K562 (cell line): ENCODE measurements at regions not wholly inside any gene's neighbourhood (a gene's known extent, or its start where the extent isn't known, plus 50 kb on each side); places are given as distances from the start of the nearest gene placed in this dataset.

Source experiments
- ATAC-seq: fragments of 200-7000 bp; cut with Tn5 transposase; 3 replicates; pipeline ENCODE4 v1.9.1; 2020; ENCODE audit warnings: moderate library complexity
- BruUV-seq: library from RNA; stranded (reverse); fragments of 400-500 nt; replicated peaks from 2 replicates; lab custom pipeline; 2021; lab: Mats Ljungman, UMichigan
- CTCF ChIA-PET: fragments of 300-600 bp; formaldehyde crosslinking; extraction: SDS; loops from one replicate; lab custom pipeline; 2021; ENCODE audit warnings: low intra/inter-chr PET ratio; lab: Yijun Ruan, JAX
- POLR2A ChIA-PET: fragments of 300-600, 350-650 bp; sonication (Branson Sonifier 250); formaldehyde crosslinking; extraction: SDS; loops from one replicate; lab custom pipeline; 2021; ENCODE audit warnings: antibody characterized with exemption, inconsistent platforms; lab: Yijun Ruan, JAX
- DNase-seq, 4 experiments: peaks; one replicate each; pipeline versions ENCODE4 v3.0.0 to v3.0.0-alpha.2; 2011 to 2018; ENCODE audit warnings: low spot score in 3 of 4, mixed read lengths in 3 of 4; ENCODE audit errors: extremely low read depth in 1 of 4
- FAIRE-seq: peaks from 2 replicates; lab custom pipeline; 2011; peaks lifted over from hg19 to GRCh38; lab: Jason Lieb, UNC
- H2AFZ ChIP-seq: 2 replicates; pipeline ENCODE4 v1.6.0; 2011; ENCODE audit warnings: low read depth, low read length, control low read depth, inconsistent platforms
- H3K27ac ChIP-seq: fragments of 200-600 bp; 3 replicates; pipeline ENCODE4 v1.8.0; 2011; ENCODE audit warnings: low read depth, mild to moderate bottlenecking, control low read depth, inconsistent platforms, low read length, moderate library complexity, mixed read lengths; ENCODE audit errors: extremely low read depth
- H3K27me3 ChIP-seq, 2 experiments: fragments of 300-600 bp in 1 of 2; 2 replicates in 1 of 2; 3 replicates in 1 of 2; pipeline versions ENCODE4 v1.6.0 to v1.8.0; 2011; ENCODE audit warnings: inconsistent platforms in 2 of 2, low read length in 2 of 2, mild to moderate bottlenecking in 1 of 2, mixed read lengths in 1 of 2, moderate library complexity in 1 of 2; ENCODE audit not compliant: control insufficient read depth in 2 of 2, insufficient read depth in 2 of 2
- H3K36me3 ChIP-seq: fragments of 300-600 bp; 3 replicates; pipeline ENCODE4 v1.8.0; 2011; ENCODE audit warnings: mild to moderate bottlenecking, low read length, inconsistent platforms; ENCODE audit not compliant: control insufficient read depth, insufficient read depth
- H3K4me1 ChIP-seq, 2 experiments: fragments of 200-600 bp in 1 of 2; replicated peaks in 1 of 2; 2 replicates in 1 of 2; 3 replicates in 1 of 2; pipeline versions ENCODE4 v1.5.1 to v1.8.0; 2011; ENCODE audit warnings: inconsistent platforms in 2 of 2, low read length in 2 of 2, mild to moderate bottlenecking in 1 of 2, mixed read lengths in 1 of 2, moderate library complexity in 1 of 2; ENCODE audit not compliant: control insufficient read depth in 2 of 2, insufficient read depth in 2 of 2
- H3K4me2 ChIP-seq: 2 replicates; pipeline ENCODE4 v1.6.1; 2011; ENCODE audit warnings: low read length, control low read depth, inconsistent platforms, mixed read lengths; ENCODE audit not compliant: insufficient read depth
- H3K4me3 ChIP-seq: fragments of 200-600 bp; sonication (generic), shearing (Covaris generic); 2 replicates; pipeline ENCODE4 v1.5.1; 2016; ENCODE audit warnings: control low read depth, inconsistent platforms
- H3K79me2 ChIP-seq: fragments of 200-600 bp; 3 replicates; pipeline ENCODE4 v1.8.0; 2011; ENCODE audit warnings: low read length, inconsistent platforms; ENCODE audit not compliant: control insufficient read depth, insufficient read depth
- H3K9ac ChIP-seq, 2 experiments: 2 replicates each; pipeline versions ENCODE4 v1.6.0 to v1.6.1; 2011; ENCODE audit warnings: low read depth in 2 of 2, low read length in 2 of 2, control low read depth in 1 of 2, inconsistent platforms in 1 of 2, mild to moderate bottlenecking in 1 of 2, mixed read lengths in 1 of 2; ENCODE audit not compliant: insufficient read depth in 1 of 2
- H3K9me1 ChIP-seq: one replicate; pipeline ENCODE4 v1.6.0; 2011; ENCODE audit warnings: inconsistent platforms, mild to moderate bottlenecking, low read length, moderate library complexity; ENCODE audit not compliant: control insufficient read depth, insufficient read depth
- H3K9me3 ChIP-seq: replicated peaks from 2 replicates; pipeline ENCODE4 v1.5.1; 2011; ENCODE audit warnings: low read depth, low read length, inconsistent platforms; ENCODE audit not compliant: control insufficient read depth, insufficient read depth
- H4K20me1 ChIP-seq: replicated peaks from 2 replicates; pipeline ENCODE4 v1.6.1; 2011; ENCODE audit warnings: low read length, inconsistent platforms, mixed read lengths; ENCODE audit not compliant: control insufficient read depth, insufficient read depth
- BRD9 ChIP-seq: fragments of 450-650 bp; IDR thresholded peaks from 2 replicates; pipeline ENCODE4 v1.6.1; 2018; ENCODE audit warnings: low read depth; ENCODE audit not compliant: partially characterized antibody
- CBFA2T3 ChIP-seq: fragments of 450-650 bp; IDR thresholded peaks from 2 replicates; pipeline ENCODE4 v1.6.1; 2017
- E2F4 ChIP-seq: sonication (generic); formaldehyde crosslinking; IDR thresholded peaks from 2 replicates; pipeline ENCODE4 v1.8.0; 2022; ENCODE audit warnings: mild to moderate bottlenecking, low read depth, missing genetic modification reagents
- E2F5 ChIP-seq: sonication (generic); formaldehyde crosslinking; IDR thresholded peaks from 2 replicates; pipeline ENCODE4 v1.8.0; 2022; ENCODE audit warnings: mild to moderate bottlenecking, missing genetic modification reagents
- FOXO4 ChIP-seq: fragments of 450-650 bp; formaldehyde crosslinking; IDR thresholded peaks from 2 replicates; pipeline ENCODE4 v1.4.0; 2020; ENCODE audit warnings: mild to moderate bottlenecking, moderate library complexity
- HES1 ChIP-seq: fragments of 450-650 bp; IDR thresholded peaks from 2 replicates; pipeline ENCODE4 v1.6.1; 2016; ENCODE audit warnings: low read depth, mild to moderate bottlenecking, moderate library complexity
- JUND ChIP-seq, 2 experiments: IDR thresholded peaks; 2 replicates in 1 of 2; 3 replicates in 1 of 2; pipeline ENCODE4 v1.6.1; 2011; ENCODE audit warnings: borderline replicate concordance in 2 of 2, low read depth in 2 of 2, low read length in 2 of 2, improper control_type of control experiment in 1 of 2, missing biosample characterization in 1 of 2, missing genetic modification characterization in 1 of 2, missing genetic modification reagents in 1 of 2
- POLR2AphosphoS5 ChIP-seq: IDR thresholded peaks from 2 replicates; pipeline ENCODE4 v1.6.1; 2011; ENCODE audit warnings: mild to moderate bottlenecking, low read depth, low read length, moderate library complexity; ENCODE audit not compliant: control insufficient read depth, insufficient read depth
- POLR2B ChIP-seq: fragments of 450-650 bp; IDR thresholded peaks from 2 replicates; pipeline ENCODE4 v1.6.1; 2018; ENCODE audit warnings: low read depth; ENCODE audit not compliant: partially characterized antibody
- PTRF ChIP-seq: fragments of 450-650 bp; IDR thresholded peaks from 2 replicates; pipeline ENCODE4 v1.6.1; 2016; ENCODE audit warnings: mild to moderate bottlenecking, missing genetic modification characterization, missing compliant biosample characterization
- SRSF3 ChIP-seq: fragments of 200-400 bp; formaldehyde crosslinking; IDR thresholded peaks from 2 replicates; pipeline ENCODE4 v1.6.1; 2016; ENCODE audit warnings: mild to moderate bottlenecking, low read length, moderate library complexity; ENCODE audit not compliant: insufficient read depth
- TAF9B ChIP-seq: fragments of 450-650 bp; IDR thresholded peaks from 2 replicates; pipeline ENCODE4 v1.6.1; 2018; ENCODE audit warnings: mild to moderate bottlenecking; ENCODE audit not compliant: partially characterized antibody
- XRCC5 ChIP-seq: fragments of 200-400 bp; formaldehyde crosslinking; IDR thresholded peaks from 2 replicates; pipeline ENCODE4 v1.6.1; 2017; ENCODE audit warnings: low read depth, mild to moderate bottlenecking, low read length
- WGBS: fragments of 100-300 bp; shearing (Covaris generic); methylation state at CpG from one replicate; pipeline ENCODE4 v1.1.6; 2016; ENCODE audit warnings: low coverage, mixed read lengths; ENCODE audit not compliant: insufficient coverage; ENCODE audit errors: missing lambda C conversion rate; 5-methylcytosine and 5-hydroxymethylcytosine counted together
- in situ Hi-C: fragments of 300-500 bp; cut with MboI; formaldehyde crosslinking; loops from 4 replicates; pipeline ENCODE4 v1.15.0; 2018; ENCODE audit warnings: inconsistent platforms, mixed read lengths
- intact Hi-C: fragments of 100-400 bp; cut with micrococcal nuclease; formaldehyde crosslinking; loops from 2 replicates; pipeline ENCODE4 v1.14.2; 2022

GRCh38 chr5:104904561-104904960 is 1342.0 kb upstream of the NUDT12 start:
- ATAC-seq (no peak), FAIRE-seq (no peak), DNase-seq (no peak)
- H3K9me3 ChIP-seq = no peaks in the 10 kb centered on the region
- no peaks in the 10 kb centered on the region for H4K20me1 ChIP-seq
- no peak overlapping the region for H3K9ac ChIP-seq
- H3K27me3 ChIP-seq = no peaks in the 10 kb centered on the region
- no TSS peak for BruUV-seq
- intact Hi-C loops (no loop called here), in situ Hi-C loops (no loop called here)
- no peaks in the 10 kb centered on the region for H3K79me2 ChIP-seq
- H2AFZ ChIP-seq = no peak overlapping the region
- CTCF ChIA-PET = no interaction called here
- WGBS = 12% methylated on average over 1 of the region's 1 CpG
- POLR2A ChIA-PET = interaction anchor here (1.1 kb wide), 1 partner anchor 10 kb away, joined by 3 read pairs; no protein-coding TSS in a partner anchor
- H3K4me3 ChIP-seq = no peak overlapping the region
- no peaks in the 10 kb centered on the region for H3K36me3 ChIP-seq
- no peaks in the 10 kb centered on the region for H3K9me1 ChIP-seq
- H3K27ac ChIP-seq = no peak overlapping the region
- no peak for TF ChIP-seq POLR2B
- TF ChIP-seq SRSF3 = no peak
- TF ChIP-seq TAF9B = no peak
- TF ChIP-seq HES1 = no peak
- TF ChIP-seq CBFA2T3 = no peak
- no peak for TF ChIP-seq PTRF (tag)
- TF ChIP-seq E2F4 (CRISPR knock-in tag) = no peak
- TF ChIP-seq POLR2AphosphoS5 = no peak
- TF ChIP-seq E2F5 = no peak
- TF ChIP-seq BRD9 = no peak
- no peak for TF ChIP-seq XRCC5
- TF ChIP-seq JUND (IDR thresholded peaks at IDR 0.05; ENCODE audit: borderline replicate concordance, low read depth, low read length) = no peak
- TF ChIP-seq JUND (tag; IDR thresholded peaks at IDR 0.05; ENCODE audit: borderline replicate concordance, low read depth, low read length) = no peak
- TF ChIP-seq FOXO4 (CRISPR knock-in tag) = no peak
- no peak overlapping the region for H3K4me2 ChIP-seq
- no peaks in the 10 kb centered on the region for H3K4me1 ChIP-seq
